Hematopoietic multipotent progenitor cell treated with erythropoietin and hydrocortisone succinate and interleukin-3 and kit ligand, for 17 days (in vitro differentiated cells): ENCODE measurements at regions not wholly inside any gene's neighbourhood (a gene's known extent, or its start where the extent isn't known, plus 50 kb on each side); places are given as distances from the start of the nearest gene placed in this dataset.

Experiments used
- DNase-seq: peaks from one replicate; pipeline ENCODE4 v3.0.0-alpha.2; 2015; ENCODE audit warnings: low spot score

DNA sequence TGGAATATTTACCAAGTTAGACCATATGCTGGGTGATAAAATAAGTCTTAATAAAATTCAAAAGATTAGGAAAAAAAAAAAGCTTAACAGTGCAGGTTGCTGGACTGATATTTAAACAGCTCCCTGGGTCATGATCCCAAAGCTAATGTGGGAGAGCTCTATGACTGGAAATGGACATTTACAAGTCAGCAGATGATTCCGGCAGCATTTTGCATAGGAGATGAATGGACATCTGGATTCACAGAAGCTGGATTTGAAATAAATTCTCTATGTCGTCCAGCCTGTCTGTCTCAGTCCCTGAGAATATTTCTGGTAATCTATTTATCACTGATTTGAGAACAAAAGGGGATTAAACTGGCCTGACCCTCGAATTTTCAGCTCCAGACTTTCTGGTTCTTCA, 52.3 kb upstream of the KLHL25 start:
- no peak for DNase-seq

DNA sequence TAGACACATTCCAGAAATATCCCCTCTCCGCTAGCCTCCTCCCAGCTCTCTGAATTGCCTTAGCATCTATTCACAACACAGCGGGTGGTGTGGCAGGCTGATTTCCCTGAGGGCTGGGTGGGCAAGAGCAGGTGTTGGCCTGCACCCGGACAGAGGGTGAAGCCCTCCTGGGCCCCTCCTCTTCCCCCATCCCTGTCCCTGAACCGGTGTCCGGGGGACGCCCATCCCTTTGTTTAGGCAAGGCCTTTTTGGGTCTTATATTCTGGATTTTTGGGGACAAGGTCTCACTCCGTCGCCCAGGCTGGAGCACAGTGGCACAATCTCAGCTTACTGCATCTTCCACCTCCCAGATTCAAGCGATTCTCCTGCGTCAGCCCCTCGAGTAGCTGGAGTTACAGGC, 55.2 kb upstream of the KLHL25 start:
- DNase-seq: no peak

DNA sequence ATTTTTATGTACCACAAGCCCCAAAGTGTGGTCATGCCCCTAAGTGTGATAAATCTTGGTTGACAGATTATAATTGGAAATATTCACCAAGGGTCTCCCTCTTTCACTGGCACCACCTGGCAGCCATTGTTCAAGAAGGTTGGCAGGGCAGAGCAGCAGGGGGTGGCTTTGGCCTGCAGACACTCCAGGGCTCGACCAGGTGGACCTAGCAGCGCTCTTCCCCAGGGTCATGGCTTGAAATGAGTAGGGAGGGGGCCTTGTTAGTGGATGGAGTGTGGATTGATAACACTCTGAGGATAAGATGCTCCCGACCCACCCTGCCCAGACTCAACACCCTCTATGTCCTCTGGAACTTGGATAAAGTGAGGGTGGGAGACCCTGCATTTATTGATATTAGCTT, 58.2 kb upstream of the KLHL25 start:
- no peak for DNase-seq

DNA sequence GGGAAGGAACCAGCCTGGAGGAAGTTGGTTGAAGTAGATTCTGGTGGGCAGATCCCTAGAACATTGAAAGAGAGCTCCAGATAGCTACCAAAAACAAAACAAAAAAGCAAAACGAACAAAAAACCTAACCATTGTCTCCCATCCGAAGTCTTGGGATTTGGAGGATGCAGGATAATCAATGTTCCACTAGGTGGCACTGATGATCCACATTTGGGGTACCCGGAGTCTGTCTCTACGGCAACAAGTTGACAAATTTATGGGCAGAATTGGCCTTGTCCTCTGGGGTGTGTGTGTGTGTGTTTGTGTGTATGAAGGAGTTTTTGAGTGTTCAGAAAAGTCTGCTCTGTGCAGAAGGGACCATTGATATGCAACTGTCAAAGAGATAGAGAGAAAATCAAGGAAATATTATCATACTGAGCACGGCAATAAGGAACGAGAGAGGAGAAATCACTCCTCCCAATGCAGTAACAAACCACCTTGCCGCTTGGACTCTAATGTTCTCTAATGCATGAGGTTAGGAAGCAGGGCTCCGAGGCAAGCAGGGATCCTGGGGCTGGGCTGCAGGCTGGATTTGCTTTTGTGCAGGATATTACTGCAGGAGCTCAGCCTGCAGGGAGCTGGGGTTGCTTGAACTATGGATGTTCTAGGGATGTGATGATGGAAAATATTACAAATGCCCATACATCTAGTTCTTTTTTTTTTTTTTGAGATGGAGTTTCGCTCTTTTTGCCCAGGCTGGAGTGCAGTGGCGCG, 59.8 kb upstream of the KLHL25 start:
- DNase-seq: peak; percentile 60

DNA sequence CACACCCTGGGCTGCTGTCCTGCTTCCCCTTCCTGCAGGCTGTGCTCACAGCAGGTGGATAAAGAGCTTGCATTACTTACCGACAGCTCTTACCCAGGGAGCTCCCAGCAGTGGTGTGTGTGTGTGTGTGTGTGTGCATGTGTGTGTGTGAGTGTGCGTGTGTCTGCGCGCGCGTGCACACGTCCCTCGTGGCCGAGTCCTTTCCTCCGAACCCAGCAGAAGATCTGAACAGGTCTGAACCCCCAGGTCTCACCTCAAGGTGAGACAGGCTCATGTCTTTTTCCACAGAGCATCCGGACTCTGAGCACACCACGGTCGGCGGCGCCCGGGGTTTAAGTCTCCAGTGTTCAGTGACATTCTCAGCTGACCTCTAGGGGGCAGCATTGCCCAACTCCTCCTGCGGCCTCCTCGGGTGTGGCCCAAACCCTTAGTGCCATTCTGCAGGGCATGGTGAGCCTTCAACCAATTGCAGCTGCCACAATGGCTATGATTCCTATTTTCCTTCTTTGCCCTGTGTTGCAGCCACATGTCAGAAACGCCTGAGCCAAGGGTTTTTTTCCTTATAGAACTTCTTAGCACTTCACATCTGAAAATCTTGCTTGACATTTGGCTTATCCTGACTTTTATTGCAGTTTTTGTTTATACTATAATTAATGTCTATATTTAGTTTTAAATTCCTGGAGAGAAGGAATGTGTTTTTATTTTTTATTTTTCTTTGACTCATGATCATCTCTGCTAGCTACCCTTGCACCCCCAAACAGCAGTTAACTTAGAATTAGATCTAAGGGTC, 64.1 kb upstream of the KLHL25 start:
- DNase-seq: peak; percentile 63

DNA sequence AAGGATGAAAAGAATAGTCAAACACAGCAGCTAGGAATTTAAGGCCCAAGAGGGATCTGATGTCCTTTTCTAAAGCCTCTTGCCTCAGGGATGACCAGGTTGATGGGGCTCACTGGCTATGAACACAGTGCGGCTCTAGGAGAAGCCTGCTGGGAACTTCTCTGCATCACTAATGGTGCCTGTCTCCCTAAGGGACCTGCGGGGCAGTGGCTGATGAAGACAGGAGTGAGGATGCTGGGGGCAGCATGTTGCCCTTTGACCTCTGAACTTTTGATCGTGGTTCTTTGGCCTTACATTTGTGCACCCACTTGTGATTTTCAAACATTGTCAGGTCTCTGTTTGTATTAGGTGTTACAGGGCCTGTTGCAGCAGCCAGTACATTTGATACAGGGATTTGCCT, 64.9 kb upstream of the KLHL25 start:
- DNase-seq: no peak

DNA sequence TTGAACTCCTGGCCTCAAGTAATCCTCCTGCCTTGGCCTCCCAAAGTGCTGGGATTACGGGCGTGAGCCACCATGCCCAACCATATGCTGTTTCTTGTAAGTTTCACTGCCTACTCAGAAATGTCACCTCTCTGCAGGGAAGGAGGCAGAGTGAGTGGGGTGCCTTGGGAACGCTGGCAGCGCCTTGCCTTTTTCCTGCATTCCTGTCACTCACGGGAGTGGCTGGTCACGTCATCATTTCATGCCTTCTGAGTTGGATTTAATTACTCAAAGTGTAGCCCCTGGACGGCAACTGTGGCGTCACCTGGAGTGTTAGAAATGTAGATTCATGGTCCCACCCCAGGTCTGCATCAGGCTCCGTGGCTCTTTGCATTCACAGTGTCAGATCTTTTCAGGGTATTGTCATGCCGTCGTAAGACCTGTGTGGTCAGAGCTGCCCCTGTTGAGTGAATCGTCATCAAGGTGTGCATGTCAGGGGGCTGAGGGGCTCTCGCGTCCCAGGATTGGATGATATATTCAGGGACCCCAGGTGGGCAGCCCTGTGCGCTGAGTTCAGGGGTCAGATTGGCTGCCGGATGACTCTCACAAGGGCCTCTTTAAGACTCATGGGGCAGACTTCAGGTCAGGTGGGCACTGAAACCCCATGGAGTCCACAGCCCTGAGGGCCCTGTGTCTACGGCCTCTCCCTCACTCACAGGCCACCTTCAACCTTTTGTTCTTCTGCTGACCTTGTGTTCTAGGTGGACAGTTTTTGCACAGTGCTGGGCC, 65.9 kb upstream of the KLHL25 start:
- DNase-seq: no peak

DNA sequence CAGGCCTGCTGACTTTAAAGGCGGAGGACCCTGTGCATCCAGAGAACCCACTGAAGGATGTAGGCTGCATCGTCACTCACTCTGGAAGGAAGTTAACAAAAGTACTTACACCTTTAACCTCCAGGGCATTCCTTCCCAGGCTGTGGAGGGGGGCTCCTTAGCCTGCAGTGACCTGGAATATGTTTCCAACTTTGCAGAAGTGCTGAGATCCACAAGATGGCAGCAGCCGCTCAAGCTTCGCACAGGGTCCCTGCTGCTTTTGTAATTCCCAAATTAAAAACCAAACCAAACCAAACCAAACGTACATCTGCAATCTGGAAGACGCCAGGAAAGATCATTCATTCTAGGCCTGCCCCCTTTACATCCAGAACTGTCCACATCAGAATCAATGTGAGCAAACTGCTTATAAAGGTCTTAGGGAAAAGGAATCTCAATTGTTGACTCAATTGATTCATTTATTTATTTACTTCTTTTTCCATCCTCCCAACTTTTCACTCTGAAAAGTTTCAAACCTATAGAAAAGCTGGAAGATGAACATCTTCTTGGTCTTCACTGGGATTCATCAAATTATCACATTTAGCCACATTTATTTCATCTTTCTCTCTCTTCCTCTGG, 70.5 kb upstream of the KLHL25 start:
- no peak for DNase-seq

DNA sequence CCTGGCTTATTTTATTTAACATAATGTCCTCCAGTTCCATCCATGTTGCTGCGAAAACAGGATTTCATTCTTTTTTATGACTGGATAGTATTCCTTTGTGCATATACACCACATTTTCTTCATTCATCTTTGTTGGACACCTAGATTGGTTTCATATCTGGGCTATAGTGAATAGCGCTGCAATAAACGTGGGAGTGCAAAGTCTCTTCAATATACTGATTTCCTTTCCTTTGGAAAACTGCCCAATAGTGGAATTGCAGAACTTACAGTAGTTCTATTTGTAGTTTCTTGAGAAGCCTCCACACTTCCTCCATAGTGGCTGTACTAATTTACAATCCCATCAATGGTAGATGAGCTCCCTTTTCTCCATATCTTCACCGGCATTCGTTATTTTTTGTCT, 72.5 kb upstream of the KLHL25 start:
- DNase-seq: no peak

DNA sequence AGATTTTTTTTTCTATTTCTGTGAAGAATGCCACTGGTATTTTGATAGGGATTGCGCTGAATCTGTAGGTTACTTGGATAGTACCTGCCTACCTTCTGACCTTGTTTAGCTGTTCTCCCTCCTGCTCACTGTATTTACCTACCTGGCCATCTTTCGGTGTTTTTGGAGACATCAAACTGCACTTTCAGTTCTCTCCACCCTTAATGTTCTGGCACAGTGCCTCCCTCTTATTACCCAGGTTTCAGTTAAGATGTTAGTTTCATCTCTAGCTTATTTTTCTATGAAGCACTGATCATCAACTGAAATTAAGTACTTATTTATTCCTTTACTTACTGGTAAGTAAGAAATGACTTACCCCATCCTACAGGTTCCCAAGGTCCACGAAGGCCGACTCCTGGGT, 74.4 kb upstream of the KLHL25 start:
- DNase-seq: no peak

DNA sequence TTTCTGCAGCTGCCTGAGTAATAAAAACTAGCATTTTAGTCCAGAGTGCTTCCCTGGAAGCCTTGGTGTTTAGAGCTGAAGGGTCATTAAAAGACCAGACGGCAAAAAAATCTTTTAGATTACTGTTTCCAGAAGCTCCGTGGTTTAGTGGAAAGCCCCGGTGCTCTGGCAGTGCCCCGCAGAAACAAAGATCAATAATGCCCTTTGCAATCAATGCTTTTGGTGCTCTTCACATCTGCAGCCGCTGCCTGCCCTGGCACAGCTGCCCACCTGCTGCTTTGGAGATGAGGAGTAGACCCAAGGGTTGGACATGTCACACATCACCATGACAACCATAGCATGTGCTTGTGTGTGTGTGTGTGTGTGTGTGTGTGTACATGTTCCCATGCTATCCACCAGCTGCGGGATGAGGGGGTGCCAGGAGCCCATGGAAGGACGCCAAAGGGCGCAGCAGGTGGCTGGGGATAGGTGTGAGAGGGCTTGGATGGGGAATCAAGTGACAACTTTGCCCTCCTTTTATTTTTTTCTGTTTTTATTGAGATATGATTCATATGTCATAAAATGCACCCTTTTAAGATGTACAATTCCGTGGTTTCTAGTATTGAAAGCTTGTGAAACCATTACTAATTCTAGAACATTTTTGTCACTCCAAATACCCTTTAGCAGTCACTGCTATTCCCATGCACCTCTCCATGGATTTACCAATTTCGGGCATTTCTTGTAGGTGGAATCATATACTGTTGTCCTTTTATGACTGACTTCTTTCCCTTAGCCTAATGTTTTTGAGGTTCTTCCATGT, 75.7 kb upstream of the KLHL25 start:
- DNase-seq: no peak

DNA sequence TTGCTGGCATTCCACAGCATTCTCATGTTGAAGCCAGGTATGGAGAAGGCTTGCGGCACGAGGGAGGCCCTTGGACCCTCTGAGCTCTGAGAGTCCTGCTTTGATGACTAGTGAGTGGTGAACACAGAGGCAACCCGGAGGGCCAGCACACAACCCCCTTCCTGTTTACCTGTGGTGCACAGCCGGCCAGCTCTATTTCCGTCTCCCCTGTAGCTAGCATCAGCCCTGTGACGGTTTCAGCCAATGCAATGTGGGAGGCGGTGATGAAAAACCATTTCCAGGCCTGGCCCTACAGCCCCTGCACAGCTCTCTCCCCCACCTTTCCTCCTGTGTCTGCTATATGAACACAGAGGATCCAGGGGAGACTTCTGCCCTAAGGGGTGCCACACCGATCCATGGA, 76.8 kb upstream of the KLHL25 start:
- DNase-seq: no peak

DNA sequence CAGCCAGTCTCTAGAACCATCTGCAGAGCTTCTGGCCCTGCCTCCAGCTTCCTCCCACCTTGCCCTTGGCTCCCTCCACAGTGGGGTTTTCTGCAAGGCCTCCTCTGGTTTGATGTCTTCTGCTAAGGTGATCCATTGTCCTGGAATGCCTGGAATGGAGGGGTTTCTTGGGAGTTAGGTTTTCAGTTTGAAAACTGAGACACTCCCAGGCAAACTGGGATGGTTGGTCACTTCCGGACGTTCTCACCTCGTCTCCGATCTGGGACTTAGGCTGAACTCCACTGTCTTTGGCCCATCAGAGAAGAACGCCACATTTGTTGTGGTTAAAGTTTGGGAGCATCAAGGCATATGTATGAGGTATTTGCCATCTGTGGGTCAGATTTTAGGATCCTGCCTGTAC, 77.4 kb upstream of the KLHL25 start:
- no peak for DNase-seq

DNA sequence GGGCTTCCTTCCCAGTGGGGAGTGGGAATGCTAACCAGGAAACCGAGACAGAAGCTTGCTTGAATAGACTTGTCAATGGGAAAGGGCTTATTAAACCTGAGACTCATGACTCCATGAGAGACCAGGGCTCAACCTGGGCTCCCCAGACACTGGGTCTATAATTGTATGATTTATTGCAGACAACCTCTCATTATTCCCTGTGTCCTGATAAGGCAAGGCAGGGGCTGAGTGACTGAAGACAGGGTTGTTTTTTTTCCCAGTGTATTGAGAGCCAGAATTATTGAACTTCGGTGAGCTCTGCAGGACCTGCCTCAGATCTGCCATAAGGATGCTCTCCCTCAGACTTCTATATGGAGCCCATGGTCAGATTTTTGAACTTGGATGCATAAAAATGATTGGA, 79.5 kb upstream of the KLHL25 start:
- no peak for DNase-seq

DNA sequence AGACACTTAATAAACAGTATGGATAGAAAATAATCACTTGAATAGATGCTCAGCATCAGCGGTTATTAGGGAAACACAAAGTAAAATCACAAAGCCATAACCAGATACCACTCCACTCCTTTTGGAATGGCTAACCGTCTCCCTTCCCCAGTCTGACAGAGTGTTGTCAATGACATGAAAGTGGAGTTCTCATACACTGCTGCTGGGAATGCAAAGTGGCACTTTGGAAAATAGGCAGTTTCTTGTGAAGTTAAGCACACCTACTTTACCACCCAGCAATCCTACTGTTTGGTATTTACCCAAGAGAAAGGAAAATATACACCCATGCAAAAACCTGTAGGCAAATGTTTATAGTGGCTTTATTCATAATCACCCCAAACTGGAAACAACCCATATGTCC, 81.0 kb upstream of the KLHL25 start:
- DNase-seq: no peak

DNA sequence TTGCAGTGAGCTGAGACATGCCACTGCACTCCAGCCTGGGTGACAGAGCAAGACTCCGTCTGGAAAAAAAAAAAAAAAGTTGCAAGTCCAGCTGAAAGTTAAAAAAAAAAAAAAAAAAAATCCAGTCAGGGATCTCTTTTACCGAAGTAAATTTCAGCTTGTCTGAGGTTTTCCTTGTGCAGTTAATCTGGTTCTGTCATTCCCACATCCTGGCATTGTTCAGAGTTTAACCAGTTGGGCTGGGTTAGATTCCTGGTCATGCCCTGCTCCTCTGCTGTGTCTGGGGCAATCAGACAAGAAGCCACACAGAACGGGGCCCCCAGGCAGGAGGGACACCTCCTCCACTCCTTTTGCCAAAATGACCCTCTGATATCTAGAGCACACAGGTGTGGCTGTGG, 84.1 kb upstream of the KLHL25 start:
- DNase-seq: no peak

DNA sequence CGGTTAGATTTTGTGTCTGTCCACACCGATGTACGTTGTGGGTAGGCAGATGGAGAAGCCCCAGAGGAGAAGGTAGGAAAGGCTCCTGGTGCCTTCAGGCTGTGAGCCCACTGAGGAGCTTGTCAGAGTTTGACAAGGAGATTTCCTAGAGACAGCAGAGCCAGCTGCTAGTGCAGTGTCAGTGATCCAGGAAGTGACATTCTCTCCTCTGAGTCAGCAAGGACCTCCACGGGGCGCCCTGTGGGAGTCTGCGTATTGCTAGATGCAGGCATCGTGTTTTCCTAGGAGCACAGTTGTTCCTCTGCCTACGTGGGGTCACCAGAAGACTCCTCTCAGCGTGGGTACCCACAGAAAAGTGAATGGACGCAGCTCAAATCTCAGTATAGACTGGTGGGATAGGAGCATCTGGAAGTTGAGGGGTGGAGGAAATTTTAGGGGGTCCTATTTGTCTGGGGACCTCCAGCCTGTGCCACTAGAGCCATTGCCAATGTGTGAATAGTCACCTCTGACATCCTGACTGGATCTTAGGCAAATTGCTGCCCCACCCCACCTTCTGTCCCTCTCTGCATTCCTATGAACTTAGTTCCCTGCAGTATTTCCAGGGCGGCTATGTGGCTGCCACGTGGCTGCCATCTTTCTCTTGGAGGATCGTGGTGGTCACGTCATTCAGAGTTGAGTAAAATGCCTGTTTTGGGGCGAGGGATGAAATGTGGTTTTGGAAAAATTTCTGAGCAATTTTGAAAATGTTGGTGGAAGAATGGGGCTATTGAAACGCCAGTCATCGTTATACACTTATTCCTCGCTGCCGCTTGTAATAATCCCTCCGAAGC, 84.8 kb upstream of the KLHL25 start:
- no peak for DNase-seq

DNA sequence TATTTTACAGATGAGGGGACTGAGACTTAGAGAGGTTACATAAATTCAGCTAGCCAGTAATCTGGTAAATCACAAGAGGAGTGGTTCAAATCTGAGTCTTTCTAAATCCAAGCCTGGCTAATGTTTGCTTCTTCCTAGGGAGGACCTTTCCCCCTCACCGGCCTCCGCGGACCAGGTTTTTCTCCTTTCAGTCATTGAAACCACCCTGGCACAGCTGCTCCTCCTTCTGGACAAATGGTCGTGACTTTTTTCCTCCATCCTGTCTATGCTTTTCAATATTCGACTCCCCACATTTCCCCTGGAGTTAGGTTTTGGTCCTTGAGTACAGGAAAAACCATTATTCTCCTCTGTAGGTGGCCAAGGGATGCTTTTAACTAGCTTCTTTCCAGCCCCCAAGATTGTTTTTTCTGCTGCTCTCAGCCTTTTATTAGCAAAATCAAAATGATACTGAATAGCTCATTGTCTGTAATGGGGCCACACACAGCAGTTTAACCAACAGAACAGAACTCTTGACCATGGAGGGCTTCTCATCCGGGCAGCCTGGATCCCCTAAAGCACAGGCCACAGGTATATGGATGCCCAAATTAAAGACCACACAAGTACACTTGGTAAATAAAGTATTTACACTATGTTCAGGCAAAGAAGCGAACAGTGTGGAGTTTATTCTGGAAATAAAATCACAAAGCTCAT, 85.9 kb upstream of the KLHL25 start:
- no peak for DNase-seq

DNA sequence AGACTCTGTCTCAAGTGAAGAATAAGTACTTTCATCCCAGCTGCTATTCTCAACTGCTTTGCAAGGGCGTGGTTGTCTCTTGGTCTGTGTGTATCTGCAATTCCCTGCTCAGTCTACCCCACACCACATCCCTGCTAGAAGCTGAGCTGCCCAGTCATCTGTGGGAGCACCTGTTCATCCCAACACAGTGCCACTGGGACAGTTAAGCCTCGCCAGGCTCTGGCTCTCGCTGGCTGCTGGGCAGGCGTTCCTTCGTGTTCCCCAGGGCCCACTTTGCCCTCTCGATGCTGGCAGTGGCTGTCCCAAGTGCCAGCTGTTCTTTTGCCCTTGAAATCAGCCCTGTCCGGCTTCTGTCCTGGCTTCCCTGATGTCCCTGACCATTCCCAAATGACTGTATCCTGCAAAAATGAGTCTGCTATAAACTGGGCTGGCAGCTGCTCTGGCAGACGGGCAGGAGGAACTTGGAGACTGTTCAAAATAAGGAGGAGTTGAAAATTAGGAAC, 91.6 kb upstream of the KLHL25 start:
- no peak for DNase-seq
